Raji (cell line): ENCODE measurements at regions not wholly inside any gene's neighbourhood (a gene's known extent, or its start where the extent isn't known, plus 50 kb on each side); places are given as distances from the start of the nearest gene placed in this dataset.

Experiments used
- POLR2A ChIP-seq: IDR thresholded peaks from 2 replicates; pipeline ENCODE4 v1.6.1; 2011; ENCODE audit warnings: low read depth, low read length, control low read depth; ENCODE audit not compliant: insufficient read depth

DNA sequence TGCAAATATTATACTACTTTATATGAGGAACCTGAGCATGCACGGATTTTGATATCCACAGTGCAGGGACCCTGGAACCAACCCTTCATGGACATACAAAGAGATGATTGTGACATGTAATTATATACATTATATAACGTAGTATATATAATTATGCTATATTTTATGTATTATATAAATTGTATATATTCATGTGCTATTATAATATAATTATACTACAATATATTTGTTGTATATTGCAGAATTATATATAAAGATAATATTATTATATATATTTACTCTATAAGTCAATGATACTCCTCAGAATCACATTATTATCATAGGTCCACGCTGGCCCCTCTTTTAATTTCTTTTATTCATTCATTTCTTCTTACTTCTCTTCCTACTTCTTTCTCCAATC, 70.9 kb downstream of the TNFSF18 start:
- no peak for TF ChIP-seq POLR2A

DNA sequence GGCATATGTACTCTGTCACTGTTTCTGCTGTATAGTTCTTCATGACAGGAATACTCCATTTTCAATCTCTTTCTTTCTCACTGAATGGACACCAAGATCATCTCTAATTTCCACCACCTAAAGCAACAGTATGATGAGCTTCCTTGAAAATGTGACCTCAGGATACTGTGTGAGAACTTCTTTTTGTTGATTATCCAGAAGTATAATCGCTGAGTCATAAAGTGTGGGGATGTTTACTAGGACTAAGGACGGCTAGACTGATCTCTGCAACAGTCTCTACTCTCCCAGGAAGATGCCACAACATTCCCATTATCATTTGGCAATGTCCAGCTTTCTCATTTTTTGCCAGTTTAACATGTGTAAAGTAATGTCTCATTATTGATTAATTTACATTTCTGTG, 70.3 kb downstream of the TNFSF18 start:
- no peak for TF ChIP-seq POLR2A

DNA sequence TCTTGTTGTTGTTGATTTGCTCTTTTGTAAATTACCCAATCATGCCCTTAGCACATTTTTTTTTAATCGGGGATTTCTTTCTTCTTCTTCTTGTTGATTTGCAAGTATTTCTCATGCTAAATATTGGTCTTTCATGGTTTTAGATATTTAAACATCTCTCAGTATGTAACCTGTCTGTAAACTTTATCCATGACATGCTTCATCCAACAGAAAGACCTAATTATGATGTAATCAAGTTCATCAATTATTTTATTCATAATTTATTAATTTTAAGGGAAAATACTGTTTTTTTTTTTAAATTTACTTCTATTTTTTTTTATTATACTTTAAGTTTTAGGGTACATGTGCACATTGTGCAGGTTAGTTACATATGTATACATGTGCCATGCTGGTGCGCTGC, 69.8 kb downstream of the TNFSF18 start:
- no peak for TF ChIP-seq POLR2A
